ENCODE measurements at regions not wholly inside any gene's neighbourhood (a gene's known extent, or its start where the extent isn't known, plus 50 kb on each side); places are given as distances from the start of the nearest gene placed in this dataset.

GRCh38 chr7:145779140-145779539, 337.5 kb upstream of the CNTNAP2 start:
- Histone ChIP-seq H3K9me3 (no peaks in the 10 kb centered on the region), H3K36me3 (no peaks in the 10 kb centered on the region), H3K27me3 (replicated peaks; ENCODE audit: insufficient read depth) (no peaks in the 10 kb centered on the region), H3K4me3 (no peak overlapping the region), H3K27ac (no peak overlapping the region), H3K4me1 (ENCODE audit: control insufficient read depth in 1 of 2, low read depth in 2 of 2) (no peaks in the 10 kb centered on the region)
- no peak for TF ChIP-seq CTCF (IDR thresholded peaks at IDR 0.05)
- DNase-seq (ENCODE audit: low spot score) (no peak), ATAC-seq (ENCODE audit: insufficient number of reproducible peaks, low FRiP score, low read depth) (no peak)

DNA sequence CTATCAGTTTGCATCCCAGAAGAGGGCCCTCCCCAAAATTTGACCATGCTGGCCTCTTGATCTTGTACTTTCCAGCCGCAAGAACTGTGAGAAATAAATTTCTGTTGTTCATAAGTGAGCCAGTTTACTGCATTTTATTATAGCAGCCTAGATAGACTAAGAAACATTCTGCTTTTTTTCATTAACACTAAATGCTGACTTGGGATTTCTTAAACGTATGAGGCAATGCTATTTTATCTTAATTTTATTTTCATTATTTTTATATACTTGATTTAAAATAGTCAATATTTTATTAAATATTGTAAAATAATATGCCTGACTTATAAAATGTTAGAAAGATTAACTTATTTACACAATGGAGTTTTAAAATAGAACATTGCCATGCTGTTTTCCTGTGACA, 341.8 kb upstream of the CNTNAP2 start:
- Histone ChIP-seq H3K9me3 (no peaks in the 10 kb centered on the region), H3K36me3 (no peaks in the 10 kb centered on the region), H3K4me3 (no peak overlapping the region), H3K4me1 (ENCODE audit: control insufficient read depth in 1 of 2, low read depth in 2 of 2) (no peaks in the 10 kb centered on the region), H3K27me3 (replicated peaks; ENCODE audit: insufficient read depth) (no peaks in the 10 kb centered on the region), H3K27ac (no peak overlapping the region)
- DNase-seq (ENCODE audit: low spot score) (no peak), ATAC-seq (ENCODE audit: insufficient number of reproducible peaks, low FRiP score, low read depth) (no peak)
- TF ChIP-seq CTCF (IDR thresholded peaks at IDR 0.05): no peak

DNA sequence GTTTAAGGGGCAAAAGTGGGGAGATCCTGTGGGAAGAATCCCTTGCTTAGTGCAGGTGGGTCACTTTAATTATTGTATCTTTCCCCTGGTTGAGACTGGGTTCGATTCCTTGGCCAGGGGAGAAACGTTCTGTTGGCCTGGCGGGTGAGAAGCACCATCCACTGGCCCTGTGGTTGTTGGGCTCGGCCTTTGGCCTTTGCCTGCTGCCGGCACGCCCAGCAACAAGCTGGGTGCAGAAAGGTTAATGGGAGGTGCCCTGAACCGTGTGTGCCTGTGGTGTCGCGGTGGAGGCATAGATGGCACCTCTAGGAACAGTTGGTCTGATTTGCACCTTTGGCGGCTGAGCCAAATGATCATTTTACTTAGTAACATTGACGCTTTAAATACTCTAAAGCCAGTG, 363.6 kb upstream of the CNTNAP2 start:
- H3K9me3 ChIP-seq: no peaks in the 10 kb centered on the region
- H3K4me3 ChIP-seq: no peak overlapping the region
- no peaks in the 10 kb centered on the region for H3K27me3 ChIP-seq (replicated peaks; ENCODE audit: insufficient read depth)
- H3K36me3 ChIP-seq: no peaks in the 10 kb centered on the region
- ATAC-seq (ENCODE audit: insufficient number of reproducible peaks, low FRiP score, low read depth): no peak
- no peak for DNase-seq (ENCODE audit: low spot score)
- H3K27ac ChIP-seq: no peak overlapping the region
- no peaks in the 10 kb centered on the region for H3K4me1 ChIP-seq (ENCODE audit: control insufficient read depth in 1 of 2, low read depth in 2 of 2)
- TF ChIP-seq CTCF (IDR thresholded peaks at IDR 0.05): no peak

GRCh38 chr7:145737617-145738016, 379.0 kb upstream of the CNTNAP2 start:
- H3K36me3 ChIP-seq: no peaks in the 10 kb centered on the region
- H3K9me3 ChIP-seq: no peaks in the 10 kb centered on the region
- H3K27ac ChIP-seq: no peak overlapping the region
- H3K4me1 ChIP-seq (ENCODE audit: control insufficient read depth in 1 of 2, low read depth in 2 of 2): no peaks in the 10 kb centered on the region
- no peaks in the 10 kb centered on the region for H3K27me3 ChIP-seq (replicated peaks; ENCODE audit: insufficient read depth)
- DNase-seq (ENCODE audit: low spot score): no peak
- no peak for ATAC-seq (ENCODE audit: insufficient number of reproducible peaks, low FRiP score, low read depth)
- H3K4me3 ChIP-seq: no peak overlapping the region
- TF ChIP-seq CTCF (IDR thresholded peaks at IDR 0.05): no peak

DNA sequence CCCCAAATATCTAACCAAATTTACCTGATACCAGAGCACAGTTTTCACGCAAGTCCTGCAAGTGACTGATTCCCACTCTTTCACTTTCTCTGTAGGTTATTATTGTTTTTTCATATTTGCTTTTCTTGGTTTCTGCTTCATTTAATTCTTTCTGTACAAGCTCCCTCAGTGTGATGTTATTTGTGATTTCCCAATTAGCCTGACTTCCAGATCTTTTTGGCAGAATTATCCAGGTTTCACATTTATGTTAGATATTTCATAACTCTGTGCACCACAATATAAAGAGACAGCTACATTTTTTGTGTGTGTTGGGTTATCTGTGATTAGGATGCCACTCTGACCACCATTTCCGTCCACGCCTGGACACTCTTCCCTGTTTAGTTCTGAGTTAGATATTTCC, 381.5 kb upstream of the CNTNAP2 start:
- Histone ChIP-seq H3K27me3 (replicated peaks; ENCODE audit: insufficient read depth) (no peaks in the 10 kb centered on the region), H3K36me3 (no peaks in the 10 kb centered on the region), H3K4me3 (no peak overlapping the region), H3K27ac (no peak overlapping the region), H3K9me3 (no peaks in the 10 kb centered on the region), H3K4me1 (ENCODE audit: control insufficient read depth in 1 of 2, low read depth in 2 of 2) (no peaks in the 10 kb centered on the region)
- ATAC-seq (ENCODE audit: insufficient number of reproducible peaks, low FRiP score, low read depth): no peak
- no peak for TF ChIP-seq CTCF (IDR thresholded peaks at IDR 0.05)
- DNase-seq (ENCODE audit: low spot score): no peak

Measured in thoracic aorta (tissue), 2 donors.